Breast epithelium (tissue), 3 donors: ENCODE measurements at regions not wholly inside any gene's neighbourhood (a gene's known extent, or its start where the extent isn't known, plus 50 kb on each side); places are given as distances from the start of the nearest gene placed in this dataset.

ENCODE experiments used
- CTCF ChIP-seq, 3 donors: fragments of 450-650 bp; IDR thresholded peaks; one replicate each; pipeline ENCODE4 v1.5.1; 2016 to 2017; ENCODE audit warnings: antibody characterized with exemption in 3 of 3, mild to moderate bottlenecking in 3 of 3, moderate library complexity in 3 of 3
- POLR2A ChIP-seq: fragments of 450-650 bp; IDR thresholded peaks from one replicate; pipeline ENCODE4 v1.6.1; 2016; ENCODE audit warnings: antibody characterized with exemption, mild to moderate bottlenecking, moderate library complexity

GRCh38 chr5:4222821-4223220 lies 627.2 kb downstream of the IRX1 start:
- TF ChIP-seq CTCF (IDR thresholded peaks at IDR 0.05) (no peak), POLR2A (no peak)
